Natural killer cell (primary cell): ENCODE measurements at regions not wholly inside any gene's neighbourhood (a gene's known extent, or its start where the extent isn't known, plus 50 kb on each side); places are given as distances from the start of the nearest gene placed in this dataset.

ENCODE experiments used
- ATAC-seq, 3 donors: fragments of 150-1000 bp in 2 of 3; fragments of 200-7000 bp in 1 of 3; cut with Tn5 transposase; 1 replicate in 1 of 3; 2 replicates in 2 of 3; pipeline ENCODE4 v1.10.0; 2021; ENCODE audit warnings: mild to moderate bottlenecking in 2 of 3, moderate library complexity in 2 of 3
- DNase-seq, 2 donors: peaks; one replicate each; pipeline versions ENCODE4 v3.0.0 to v3.0.0-alpha.2; 2013 to 2021; ENCODE audit warnings: mixed read lengths in 1 of 2
- H3K27ac ChIP-seq: one replicate; pipeline ENCODE4 v1.5.1; 2013; ENCODE audit warnings: mild to moderate bottlenecking, low read length
- H3K27me3 ChIP-seq: one replicate; pipeline ENCODE4 v1.6.1; 2013; ENCODE audit warnings: low read length; ENCODE audit not compliant: control insufficient read depth, insufficient read depth
- H3K36me3 ChIP-seq: one replicate; pipeline ENCODE4 v1.6.1; 2013; ENCODE audit warnings: low read length; ENCODE audit not compliant: control insufficient read depth, insufficient read depth
- H3K4me1 ChIP-seq: one replicate; pipeline ENCODE4 v1.6.1; 2013; ENCODE audit warnings: low read length; ENCODE audit not compliant: control insufficient read depth, insufficient read depth
- H3K4me3 ChIP-seq: one replicate; pipeline ENCODE4 v1.5.1; 2013; ENCODE audit warnings: low read length
- H3K9me3 ChIP-seq: one replicate; pipeline ENCODE4 v1.6.1; 2013; ENCODE audit warnings: low read length; ENCODE audit not compliant: control insufficient read depth, insufficient read depth
- H3K27ac Mint-ChIP-seq, 2 donors: one replicate each; pipeline ENCODE4 v1.8.0; 2022; ENCODE audit warnings: mild to moderate bottlenecking in 2 of 2, mixed read lengths in 2 of 2, moderate library complexity in 1 of 2
- H3K27me3 Mint-ChIP-seq, 2 donors: one replicate each; pipeline ENCODE4 v1.8.0; 2022; ENCODE audit warnings: low read depth in 2 of 2, mixed read lengths in 2 of 2
- H3K36me3 Mint-ChIP-seq: one replicate; pipeline ENCODE4 v1.8.0; 2022; ENCODE audit warnings: mixed read lengths
- H3K4me1 Mint-ChIP-seq, 2 donors: one replicate each; pipeline ENCODE4 v1.8.0; 2022; ENCODE audit warnings: mixed read lengths in 2 of 2
- H3K4me3 Mint-ChIP-seq: one replicate; pipeline ENCODE4 v1.8.0; 2022; ENCODE audit warnings: mild to moderate bottlenecking, moderate library complexity, mixed read lengths
- H3K9me3 Mint-ChIP-seq, 2 donors: one replicate each; pipeline ENCODE4 v1.8.0; 2022; ENCODE audit warnings: mixed read lengths in 2 of 2
- CTCF ChIP-seq: fragments of 200-600 bp; IDR thresholded peaks from one replicate; pipeline ENCODE4 v1.8.0; 2022; ENCODE audit warnings: antibody characterized with exemption
- WGBS: methylation state at CpG from one replicate; pipeline ENCODE4 v1.1.7; 2013; ENCODE audit warnings: missing lambda C conversion rate; ENCODE audit not compliant: insufficient coverage; 5-methylcytosine and 5-hydroxymethylcytosine counted together
- intact Hi-C: fragments of 100-400 bp; cut with micrococcal nuclease; formaldehyde crosslinking; loops from one replicate; pipeline ENCODE4 v1.14.2; 2022

- Mint-ChIP-seq H3K27me3 (peaks cover 7% of the 10 kb centered on the region in 2 donors), H3K4me3 (no peak overlapping the region), H3K9me3 (no peaks in the 10 kb centered on the region), H3K27ac (no peak overlapping the region), H3K4me1 (no peaks in the 10 kb centered on the region), H3K36me3 (no peaks in the 10 kb centered on the region)
- ATAC-seq (no peak), DNase-seq (no peak)
- Histone ChIP-seq H3K27me3 (no peaks in the 10 kb centered on the region), H3K4me3 (no peak overlapping the region), H3K4me1 (peaks cover 3% of the 10 kb centered on the region), H3K9me3 (no peaks in the 10 kb centered on the region), H3K27ac (no peak overlapping the region), H3K36me3 (no peaks in the 10 kb centered on the region)
- no peak for TF ChIP-seq CTCF
- intact Hi-C loops, result no loop called here
- 85% methylated on average over 19 of the region's 19 CpGs for WGBS
These were observed 86.0 kb upstream of the PFKP start for GRCh38 chr10:2981361-2981801.

- 57% methylated on average over 7 of the region's 10 CpGs for WGBS
- no peak overlapping the region for H3K4me3 ChIP-seq
- no peaks in the 10 kb centered on the region for H3K27me3 ChIP-seq
- no peak overlapping the region for H3K27ac ChIP-seq
- peaks cover 1% of the 10 kb centered on the region for H3K4me1 ChIP-seq
- H3K9me3 ChIP-seq, result no peaks in the 10 kb centered on the region
- H3K4me3 Mint-ChIP-seq, result no peak overlapping the region
- H3K36me3 ChIP-seq, result no peaks in the 10 kb centered on the region
- H3K36me3 Mint-ChIP-seq, result no peaks in the 10 kb centered on the region
- peaks cover 2 to 3% of the 10 kb centered on the region in 2 donors for H3K27me3 Mint-ChIP-seq
- H3K9me3 Mint-ChIP-seq, result no peaks in the 10 kb centered on the region
- no peak for TF ChIP-seq CTCF
- intact Hi-C loops, result no loop called here
- H3K4me1 Mint-ChIP-seq, result no peaks in the 10 kb centered on the region
- H3K27ac Mint-ChIP-seq, result no peak overlapping the region
- DNase-seq (no peak), ATAC-seq (no peak)
These were observed 86.5 kb upstream of the PFKP start for GRCh38 chr10:2980791-2981360.

GRCh38 chr10:2980116-2980515, 87.2 kb upstream of the PFKP start:
- H3K27ac ChIP-seq, result no peak overlapping the region
- WGBS, result 90% methylated on average over 5 of the region's 5 CpGs
- no peak overlapping the region for H3K4me3 Mint-ChIP-seq
- TF ChIP-seq CTCF, result no peak
- H3K4me1 Mint-ChIP-seq, result no peaks in the 10 kb centered on the region
- no peaks in the 10 kb centered on the region for H3K36me3 ChIP-seq
- intact Hi-C loops, result no loop called here
- no peaks in the 10 kb centered on the region for H3K27me3 ChIP-seq
- no peaks in the 10 kb centered on the region for H3K9me3 ChIP-seq
- peaks cover 0 to 3% of the 10 kb centered on the region in 2 donors for H3K27me3 Mint-ChIP-seq
- no peak overlapping the region for H3K4me3 ChIP-seq
- DNase-seq (no peak), ATAC-seq (no peak)
- H3K4me1 ChIP-seq, result no peaks in the 10 kb centered on the region
- no peaks in the 10 kb centered on the region for H3K9me3 Mint-ChIP-seq
- no peak overlapping the region for H3K27ac Mint-ChIP-seq
- no peaks in the 10 kb centered on the region for H3K36me3 Mint-ChIP-seq

- ATAC-seq, result no peak
- H3K27me3 ChIP-seq, result no peaks in the 10 kb centered on the region
- H3K27ac ChIP-seq, result no peak overlapping the region
- no peaks in the 10 kb centered on the region for H3K9me3 ChIP-seq
- Mint-ChIP-seq H3K4me3 (no peak overlapping the region), H3K27ac (no peak overlapping the region), H3K36me3 (no peaks in the 10 kb centered on the region), H3K4me1 (no peaks in the 10 kb centered on the region), H3K27me3 (peaks cover 3 to 6% of the 10 kb centered on the region in 2 donors), H3K9me3 (no peaks in the 10 kb centered on the region)
- no peak overlapping the region for H3K4me3 ChIP-seq
- intact Hi-C loops, result no loop called here
- H3K36me3 ChIP-seq, result no peaks in the 10 kb centered on the region
- 69% methylated on average over 8 of the region's 8 CpGs for WGBS
- TF ChIP-seq CTCF, result no peak
- no peaks in the 10 kb centered on the region for H3K4me1 ChIP-seq
- DNase-seq, result no peak
These were observed 88.0 kb upstream of the PFKP start for GRCh38 chr10:2979306-2979705.
